DOHH2 (cell line): ENCODE measurements at regions not wholly inside any gene's neighbourhood (a gene's known extent, or its start where the extent isn't known, plus 50 kb on each side); places are given as distances from the start of the nearest gene placed in this dataset.

ENCODE experiments used
- H3F3A ChIP-seq: fragments of 200-600 bp; sonication (generic), shearing (Covaris generic); 2 replicates; pipeline ENCODE4 v1.6.0; 2016; ENCODE audit warnings: antibody characterized with exemption, mild to moderate bottlenecking; ENCODE audit not compliant: control insufficient read depth, insufficient read depth
- H3K27ac ChIP-seq: fragments of 200-600 bp; sonication (generic); 2 replicates; pipeline ENCODE4 v1.5.1; 2014; ENCODE audit warnings: low read depth, mild to moderate bottlenecking, low read length, moderate library complexity
- H3K27me3 ChIP-seq: fragments of 200-600 bp; sonication (generic); 2 replicates; pipeline ENCODE4 v1.6.1; 2014; ENCODE audit warnings: mild to moderate bottlenecking, low read length, mixed read lengths; ENCODE audit not compliant: control insufficient read depth
- H3K36me3 ChIP-seq: fragments of 200-600 bp; sonication (generic); 2 replicates; pipeline ENCODE4 v1.6.1; 2014; ENCODE audit warnings: mild to moderate bottlenecking, low read length, moderate library complexity, mixed read lengths; ENCODE audit not compliant: control insufficient read depth
- H3K4me1 ChIP-seq: fragments of 200-600 bp; sonication (generic); 2 replicates; pipeline ENCODE4 v1.6.1; 2014; ENCODE audit warnings: mild to moderate bottlenecking, low read length, mixed read lengths; ENCODE audit not compliant: control insufficient read depth
- H3K4me2 ChIP-seq: fragments of 200-600 bp; sonication (generic); 2 replicates; pipeline ENCODE4 v1.6.0; 2014; ENCODE audit warnings: mild to moderate bottlenecking, low read length, moderate library complexity
- H3K4me3 ChIP-seq: fragments of 200-600 bp; sonication (generic); 2 replicates; pipeline ENCODE4 v1.5.1; 2014; ENCODE audit warnings: mild to moderate bottlenecking, low read length, mixed read lengths
- H3K79me2 ChIP-seq: fragments of 200-600 bp; sonication (generic); 2 replicates; pipeline ENCODE4 v1.6.1; 2014; ENCODE audit warnings: mild to moderate bottlenecking, low read length, mixed read lengths; ENCODE audit not compliant: control insufficient read depth
- H3K9me2 ChIP-seq: fragments of 200-600 bp; sonication (generic); replicated peaks from 2 replicates; pipeline ENCODE4 v1.6.1; 2014; ENCODE audit warnings: mild to moderate bottlenecking, low read length, mixed read lengths; ENCODE audit not compliant: control insufficient read depth
- H3K9me3 ChIP-seq: fragments of 200-600 bp; sonication (generic); 2 replicates; pipeline ENCODE4 v1.6.1; 2014; ENCODE audit warnings: antibody characterized with exemption, low read length, mixed read lengths; ENCODE audit not compliant: control insufficient read depth, insufficient read depth
- H4K20me1 ChIP-seq: fragments of 200-600 bp; sonication (generic); 2 replicates; pipeline ENCODE4 v1.6.0; 2014; ENCODE audit warnings: low read depth, mild to moderate bottlenecking, antibody characterized with exemption, low read length, moderate library complexity; ENCODE audit not compliant: control insufficient read depth, insufficient read depth
- EZH2phosphoT487 ChIP-seq: fragments of 200-600 bp; sonication (generic); IDR thresholded peaks from 2 replicates; pipeline ENCODE4 v1.6.1; 2017; ENCODE audit warnings: borderline replicate concordance, mild to moderate bottlenecking, antibody characterized with exemption, low read length, moderate library complexity, mixed read lengths
- TF ChIP-seq, protein P1 (sequence below): fragments of 200-600 bp; sonication (generic); IDR thresholded peaks from one replicate; pipeline ENCODE4 v1.5.1; 2014; ENCODE audit warnings: antibody characterized with exemption, mild to moderate bottlenecking, low read depth, low read length; ENCODE audit not compliant: poor library complexity, severe bottlenecking

GRCh38 chr6:146957181-146958093, 246.8 kb upstream of the STXBP5 start:
- TF ChIP-seq, protein P1, sequence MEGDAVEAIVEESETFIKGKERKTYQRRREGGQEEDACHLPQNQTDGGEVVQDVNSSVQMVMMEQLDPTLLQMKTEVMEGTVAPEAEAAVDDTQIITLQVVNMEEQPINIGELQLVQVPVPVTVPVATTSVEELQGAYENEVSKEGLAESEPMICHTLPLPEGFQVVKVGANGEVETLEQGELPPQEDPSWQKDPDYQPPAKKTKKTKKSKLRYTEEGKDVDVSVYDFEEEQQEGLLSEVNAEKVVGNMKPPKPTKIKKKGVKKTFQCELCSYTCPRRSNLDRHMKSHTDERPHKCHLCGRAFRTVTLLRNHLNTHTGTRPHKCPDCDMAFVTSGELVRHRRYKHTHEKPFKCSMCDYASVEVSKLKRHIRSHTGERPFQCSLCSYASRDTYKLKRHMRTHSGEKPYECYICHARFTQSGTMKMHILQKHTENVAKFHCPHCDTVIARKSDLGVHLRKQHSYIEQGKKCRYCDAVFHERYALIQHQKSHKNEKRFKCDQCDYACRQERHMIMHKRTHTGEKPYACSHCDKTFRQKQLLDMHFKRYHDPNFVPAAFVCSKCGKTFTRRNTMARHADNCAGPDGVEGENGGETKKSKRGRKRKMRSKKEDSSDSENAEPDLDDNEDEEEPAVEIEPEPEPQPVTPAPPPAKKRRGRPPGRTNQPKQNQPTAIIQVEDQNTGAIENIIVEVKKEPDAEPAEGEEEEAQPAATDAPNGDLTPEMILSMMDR, result no peak
- no peak for TF ChIP-seq EZH2phosphoT487
- no peaks in the 10 kb centered on the region for H3K4me1 ChIP-seq

DNA sequence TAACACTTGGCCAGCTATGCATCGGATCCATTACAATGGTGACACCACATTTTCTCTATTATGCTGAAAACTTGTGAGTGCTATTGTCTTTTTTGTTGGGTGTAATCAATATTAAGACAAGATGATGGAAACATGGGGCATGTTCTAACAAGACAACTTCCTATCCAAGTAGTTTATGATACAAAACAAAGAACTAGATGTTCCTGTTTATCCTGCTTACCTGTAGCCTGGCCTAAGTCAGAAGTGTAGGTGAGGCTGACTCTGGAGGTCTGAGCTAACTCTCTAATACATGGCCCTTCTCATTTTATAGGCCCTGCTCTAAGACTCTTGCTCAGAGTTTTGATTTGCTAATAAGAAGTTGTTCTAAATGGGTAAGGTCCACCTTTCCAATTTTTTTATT, 242.4 kb upstream of the STXBP5 start:
- Histone ChIP-seq H3K27ac (no peak overlapping the region), H3K4me1 (no peaks in the 10 kb centered on the region), H3K9me3 (peaks cover 14% of the 10 kb centered on the region), H3K9me2 (no peaks in the 10 kb centered on the region), H3K4me2 (no peak overlapping the region), H3K36me3 (no peaks in the 10 kb centered on the region), H3K79me2 (no peaks in the 10 kb centered on the region), H4K20me1 (no peaks in the 10 kb centered on the region), H3K4me3 (no peak overlapping the region), H3F3A (no peaks in the 10 kb centered on the region), H3K27me3 (no peaks in the 10 kb centered on the region)
- TF ChIP-seq, protein P1, result no peak
- TF ChIP-seq EZH2phosphoT487, result no peak

More at GRCh38 chr6:146957181-146958093, 246.8 kb upstream of the STXBP5 start:
- no peak overlapping the region for H3K27ac ChIP-seq
- no peaks in the 10 kb centered on the region for H3K79me2 ChIP-seq
- no peaks in the 10 kb centered on the region for H3K27me3 ChIP-seq
- no peak overlapping the region for H3K4me2 ChIP-seq
- no peaks in the 10 kb centered on the region for H3K9me3 ChIP-seq
- no peaks in the 10 kb centered on the region for H3K9me2 ChIP-seq
- no peaks in the 10 kb centered on the region for H3F3A ChIP-seq
- H4K20me1 ChIP-seq, result no peaks in the 10 kb centered on the region
- no peak overlapping the region for H3K4me3 ChIP-seq
- no peaks in the 10 kb centered on the region for H3K36me3 ChIP-seq

DNA sequence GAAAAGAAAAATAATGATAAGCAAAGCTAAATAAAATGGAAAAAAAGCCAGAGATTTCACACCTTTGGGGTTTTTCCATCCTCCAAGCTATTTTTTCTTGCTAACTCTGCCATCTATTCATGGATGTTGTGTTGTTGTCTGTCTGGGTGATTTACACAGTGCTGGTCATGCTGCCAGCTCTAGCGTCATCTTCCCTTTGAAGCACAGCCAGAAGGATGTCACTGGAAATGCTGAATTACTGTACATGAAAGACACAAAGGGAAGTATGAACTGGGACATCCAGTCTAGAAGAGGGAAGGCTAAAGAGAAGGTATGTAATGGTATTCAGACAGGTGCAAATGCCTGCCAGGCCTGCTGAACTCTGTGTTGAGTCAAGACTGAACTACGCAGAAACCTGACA, 241.9 kb upstream of the STXBP5 start:
- H3K79me2 ChIP-seq, result no peaks in the 10 kb centered on the region
- no peak overlapping the region for H3K4me2 ChIP-seq
- peaks cover 14% of the 10 kb centered on the region for H3K9me3 ChIP-seq
- no peak overlapping the region for H3K4me3 ChIP-seq
- TF ChIP-seq EZH2phosphoT487, result no peak
- TF ChIP-seq, protein P1, result no peak
- H4K20me1 ChIP-seq, result no peaks in the 10 kb centered on the region
- H3K27me3 ChIP-seq, result no peaks in the 10 kb centered on the region
- H3K4me1 ChIP-seq, result no peaks in the 10 kb centered on the region
- no peaks in the 10 kb centered on the region for H3K36me3 ChIP-seq
- no peak overlapping the region for H3K27ac ChIP-seq
- H3F3A ChIP-seq, result no peaks in the 10 kb centered on the region
- no peaks in the 10 kb centered on the region for H3K9me2 ChIP-seq
